Neural crest cell (in vitro differentiated cells): ENCODE measurements at regions not wholly inside any gene's neighbourhood (a gene's known extent, or its start where the extent isn't known, plus 50 kb on each side); places are given as distances from the start of the nearest gene placed in this dataset.

Experiments used
- DNase-seq: peaks from one replicate; pipeline ENCODE4 v3.0.0; 2021; ENCODE audit warnings: low read depth, mixed read lengths, low spot score
- H3K27ac Mint-ChIP-seq: one replicate; pipeline ENCODE4 v1.8.0; 2021; ENCODE audit warnings: mild to moderate bottlenecking, mixed read lengths; ENCODE audit not compliant: unreplicated experiment
- H3K27me3 Mint-ChIP-seq: 2 replicates; pipeline ENCODE4 v1.8.0; 2021; ENCODE audit warnings: low read depth, mild to moderate bottlenecking, mixed read lengths
- H3K36me3 Mint-ChIP-seq: 2 replicates; pipeline ENCODE4 v1.8.0; 2021; ENCODE audit warnings: low read depth, mild to moderate bottlenecking, mixed read lengths
- H3K4me1 Mint-ChIP-seq: 2 replicates; pipeline ENCODE4 v1.8.0; 2021; ENCODE audit warnings: mixed read lengths
- H3K4me3 Mint-ChIP-seq: one replicate; pipeline ENCODE4 v1.8.0; 2021; ENCODE audit warnings: mild to moderate bottlenecking, mixed read lengths
- H3K9me3 Mint-ChIP-seq: 2 replicates; pipeline ENCODE4 v1.8.0; 2021; ENCODE audit warnings: mixed read lengths
- CTCF ChIP-seq: fragments of 200-600 bp; sonication (generic); conservative IDR thresholded peaks from 2 replicates; pipeline ENCODE4 v1.5.0; 2021; ENCODE audit warnings: antibody characterized with exemption, mild to moderate bottlenecking

- Mint-ChIP-seq H3K9me3 (no peaks in the 10 kb centered on the region), H3K36me3 (no peaks in the 10 kb centered on the region), H3K27ac (no peak overlapping the region), H3K4me3 (no peak overlapping the region), H3K27me3 (no peaks in the 10 kb centered on the region), H3K4me1 (no peaks in the 10 kb centered on the region)
- no peak for DNase-seq
- TF ChIP-seq CTCF, result no peak
Observed at GRCh38 chr2:238743243-238744065, 104.4 kb upstream of the TWIST2 start.

GRCh38 chr2:238744951-238745350 lies 102.9 kb upstream of the TWIST2 start:
- H3K4me1 Mint-ChIP-seq, result no peaks in the 10 kb centered on the region
- no peak for TF ChIP-seq CTCF
- peaks cover 7% of the 10 kb centered on the region for H3K27me3 Mint-ChIP-seq
- H3K36me3 Mint-ChIP-seq, result no peaks in the 10 kb centered on the region
- no peak for DNase-seq
- peaks cover 5% of the 10 kb centered on the region for H3K9me3 Mint-ChIP-seq
- no peak overlapping the region for H3K27ac Mint-ChIP-seq
- no peak overlapping the region for H3K4me3 Mint-ChIP-seq

DNA sequence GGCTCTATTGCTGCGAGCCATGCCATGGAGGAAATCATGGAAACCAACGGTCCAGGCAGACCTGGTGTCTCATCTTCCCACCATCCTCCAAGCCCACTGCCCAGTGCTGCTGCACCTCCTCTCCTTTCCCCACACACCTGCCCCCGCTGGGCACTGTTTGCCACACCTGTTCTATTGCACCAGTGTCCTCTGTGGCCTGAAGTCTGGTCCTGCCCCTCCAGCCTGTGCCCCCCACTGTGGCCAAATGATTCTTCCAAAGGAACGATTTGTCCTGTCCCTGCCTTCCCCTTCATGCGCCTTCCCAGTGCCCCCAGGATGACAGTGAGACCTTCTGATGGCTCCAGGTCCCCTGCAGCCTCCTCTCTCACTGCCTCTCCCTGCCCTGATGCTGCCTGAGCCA lies 101.9 kb upstream of the TWIST2 start:
- no peak for DNase-seq
- Mint-ChIP-seq H3K27ac (no peak overlapping the region), H3K27me3 (peaks cover 7% of the 10 kb centered on the region), H3K36me3 (no peaks in the 10 kb centered on the region), H3K9me3 (peaks cover 5% of the 10 kb centered on the region), H3K4me3 (no peak overlapping the region), H3K4me1 (no peaks in the 10 kb centered on the region)
- no peak for TF ChIP-seq CTCF

GRCh38 chr2:238747114-238747513 lies 100.8 kb upstream of the TWIST2 start:
- Mint-ChIP-seq H3K4me3 (no peak overlapping the region), H3K4me1 (no peaks in the 10 kb centered on the region), H3K9me3 (peaks cover 5% of the 10 kb centered on the region), H3K27ac (no peak overlapping the region), H3K27me3 (peaks cover 7% of the 10 kb centered on the region), H3K36me3 (no peaks in the 10 kb centered on the region)
- no peak for TF ChIP-seq CTCF
- no peak for DNase-seq

GRCh38 chr2:238747557-238747956 lies 100.3 kb upstream of the TWIST2 start:
- Mint-ChIP-seq H3K27me3 (peaks cover 7% of the 10 kb centered on the region), H3K4me1 (no peaks in the 10 kb centered on the region), H3K27ac (no peak overlapping the region), H3K9me3 (peaks cover 5% of the 10 kb centered on the region), H3K36me3 (no peaks in the 10 kb centered on the region), H3K4me3 (no peak overlapping the region)
- DNase-seq, result no peak
- no peak for TF ChIP-seq CTCF
